ENCODE measurements at regions not wholly inside any gene's neighbourhood (a gene's known extent, or its start where the extent isn't known, plus 50 kb on each side); places are given as distances from the start of the nearest gene placed in this dataset.

- POLR2A ChIA-PET: no interaction called here
Observed at GRCh38 chrX:69307029-69307428, 141.8 kb upstream of the PJA1 start.

DNA sequence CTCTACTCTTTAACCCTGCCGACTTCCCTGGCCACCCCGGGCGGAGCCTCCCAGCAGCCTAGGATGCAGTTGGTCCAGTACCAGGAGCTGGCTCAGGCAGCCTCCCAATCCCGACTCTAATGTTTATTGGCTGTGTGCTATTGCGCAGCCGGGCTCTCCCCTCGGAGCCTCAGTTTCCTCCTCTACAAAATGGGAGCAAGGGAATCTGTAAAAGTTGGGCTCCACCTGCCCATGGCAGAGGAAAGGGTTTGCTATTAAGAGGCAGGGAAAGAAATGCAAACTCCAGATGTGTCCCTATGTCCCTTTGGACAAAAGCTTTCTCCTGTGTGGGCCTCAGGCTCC, 140.8 kb upstream of the PJA1 start:
- H3K36me3 Mint-ChIP-seq (ENCODE audit: insufficient read depth, unreplicated experiment): no peaks in the 10 kb centered on the region
- CTCF ChIA-PET: no interaction called here

More at GRCh38 chrX:69307029-69307428, 141.8 kb upstream of the PJA1 start:
- no peak overlapping the region for H3K27ac Mint-ChIP-seq (ENCODE audit: low read depth, unreplicated experiment)
- CTCF ChIA-PET: no interaction called here
- H3K4me1 Mint-ChIP-seq (ENCODE audit: insufficient read depth, unreplicated experiment): no peaks in the 10 kb centered on the region
- no TSS peak for BruUV-seq (replicated peaks)
- H3K27me3 Mint-ChIP-seq (ENCODE audit: insufficient read depth, unreplicated experiment): peaks cover 63% of the 10 kb centered on the region
- no peak overlapping the region for H3K4me3 Mint-ChIP-seq (ENCODE audit: unreplicated experiment)
- no peaks in the 10 kb centered on the region for H3K9me3 Mint-ChIP-seq (ENCODE audit: unreplicated experiment)
- H3K36me3 Mint-ChIP-seq (ENCODE audit: insufficient read depth, unreplicated experiment): no peaks in the 10 kb centered on the region
- TF ChIP-seq CTCF (IDR thresholded peaks at IDR 0.05; ENCODE audit: unreplicated experiment): no peak
- DNase-seq (ENCODE audit: unreplicated experiment): no peak
- intact Hi-C loops (cut with micrococcal nuclease): no loop called here

DNA sequence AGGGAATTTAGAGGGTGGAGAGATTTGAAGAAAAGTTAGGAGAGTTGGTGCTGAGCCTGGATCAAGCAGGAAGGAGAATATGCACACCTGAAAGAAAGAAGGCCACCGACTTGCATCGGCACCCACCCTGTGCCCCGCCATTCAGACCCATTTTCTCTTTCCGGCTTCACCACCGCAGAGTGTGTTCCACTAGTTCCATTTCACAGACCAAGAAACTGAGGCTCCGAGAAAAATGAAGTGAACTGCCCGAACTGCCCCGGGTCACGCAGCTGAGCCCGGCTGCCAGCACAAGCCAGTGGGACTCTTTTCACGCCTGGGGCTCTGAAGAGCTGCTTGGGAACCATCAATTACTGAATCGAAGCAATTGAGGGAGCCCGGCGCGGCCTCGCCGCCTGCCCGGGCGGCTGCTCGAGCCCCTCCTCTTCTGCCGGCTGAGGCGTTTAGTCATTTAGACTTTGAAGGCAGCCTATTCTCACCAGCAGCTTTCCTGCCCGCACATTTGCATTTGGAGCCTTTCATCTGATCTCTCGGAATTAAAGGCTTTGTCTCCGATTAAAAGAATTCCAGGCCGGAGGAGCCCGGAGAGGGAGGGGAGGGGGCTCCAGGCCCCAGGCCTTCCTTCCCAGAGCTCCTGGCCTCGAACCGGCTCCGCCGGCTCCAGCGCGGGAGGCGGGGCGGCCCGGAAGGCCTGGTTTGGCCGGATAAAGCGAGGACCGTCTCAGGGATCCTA, 140.2 kb upstream of the PJA1 start:
- Mint-ChIP-seq H3K27me3 (ENCODE audit: insufficient read depth, unreplicated experiment) (peaks cover 65% of the 10 kb centered on the region), H3K27ac (ENCODE audit: low read depth, unreplicated experiment) (no peak overlapping the region), H3K9me3 (ENCODE audit: unreplicated experiment) (no peaks in the 10 kb centered on the region), H3K4me3 (ENCODE audit: unreplicated experiment) (no peak overlapping the region), H3K4me1 (ENCODE audit: insufficient read depth, unreplicated experiment) (no peaks in the 10 kb centered on the region), H3K36me3 (ENCODE audit: insufficient read depth, unreplicated experiment) (no peaks in the 10 kb centered on the region)
- ChIA-PET CTCF (interaction anchor here (0.5 to 0.7 kb wide), 2 partner anchors 34 to 1146 kb away, joined by 3 to 4 read pairs; no protein-coding TSS in a partner anchor), POLR2A (no interaction called here)
- TF ChIP-seq CTCF (IDR thresholded peaks at IDR 0.05; ENCODE audit: unreplicated experiment): no peak
- DNase-seq (ENCODE audit: unreplicated experiment): no peak
- intact Hi-C loops (cut with micrococcal nuclease): no loop called here
- BruUV-seq (replicated peaks): no TSS peak

More for the DNA sequence above, 140.8 kb upstream of the PJA1 start:
- Mint-ChIP-seq H3K4me1 (ENCODE audit: insufficient read depth, unreplicated experiment) (no peaks in the 10 kb centered on the region), H3K9me3 (ENCODE audit: unreplicated experiment) (no peaks in the 10 kb centered on the region), H3K27me3 (ENCODE audit: insufficient read depth, unreplicated experiment) (peaks cover 65% of the 10 kb centered on the region), H3K27ac (ENCODE audit: low read depth, unreplicated experiment) (no peak overlapping the region), H3K4me3 (ENCODE audit: unreplicated experiment) (no peak overlapping the region)
- no peak for TF ChIP-seq CTCF (IDR thresholded peaks at IDR 0.05; ENCODE audit: unreplicated experiment)
- no peak for DNase-seq (ENCODE audit: unreplicated experiment)
- POLR2A ChIA-PET: no interaction called here
- BruUV-seq (replicated peaks): no TSS peak
- intact Hi-C loops (cut with micrococcal nuclease): no loop called here

- no peak overlapping the region for H3K4me3 Mint-ChIP-seq (ENCODE audit: unreplicated experiment)
- no peaks in the 10 kb centered on the region for H3K9me3 Mint-ChIP-seq (ENCODE audit: unreplicated experiment)
- H3K4me1 Mint-ChIP-seq (ENCODE audit: insufficient read depth, unreplicated experiment): no peaks in the 10 kb centered on the region
- H3K27ac Mint-ChIP-seq (ENCODE audit: low read depth, unreplicated experiment): no peak overlapping the region
- no peak for TF ChIP-seq CTCF (IDR thresholded peaks at IDR 0.05; ENCODE audit: unreplicated experiment)
- no peaks in the 10 kb centered on the region for H3K36me3 Mint-ChIP-seq (ENCODE audit: insufficient read depth, unreplicated experiment)
- POLR2A ChIA-PET: no interaction called here
- intact Hi-C loops (cut with micrococcal nuclease): no loop called here
- peaks cover 58% of the 10 kb centered on the region for H3K27me3 Mint-ChIP-seq (ENCODE audit: insufficient read depth, unreplicated experiment)
- CTCF ChIA-PET: interaction anchor here (0.6 to 1.0 kb wide), 3 partner anchors 17 to 1730 kb away, joined by 3 read pairs; no protein-coding TSS in a partner anchor
- BruUV-seq (replicated peaks): no TSS peak
- DNase-seq (ENCODE audit: unreplicated experiment): no peak
Observed at GRCh38 chrX:69303231-69303630, 138.0 kb upstream of the PJA1 start.
